HG03139 (cell line): ENCODE measurements at regions not wholly inside any gene's neighbourhood (a gene's known extent, or its start where the extent isn't known, plus 50 kb on each side); places are given as distances from the start of the nearest gene placed in this dataset.

ENCODE experiments used
- ATAC-seq: cut with Tn5 transposase; IDR thresholded peaks from one replicate; pipeline ENCODE4 v1.9.1; 2021; ENCODE audit not compliant: unreplicated experiment

GRCh38 chr3:83882701-83883100 is 1076.1 kb upstream of the CADM2 start:
- ATAC-seq, result no peak

DNA sequence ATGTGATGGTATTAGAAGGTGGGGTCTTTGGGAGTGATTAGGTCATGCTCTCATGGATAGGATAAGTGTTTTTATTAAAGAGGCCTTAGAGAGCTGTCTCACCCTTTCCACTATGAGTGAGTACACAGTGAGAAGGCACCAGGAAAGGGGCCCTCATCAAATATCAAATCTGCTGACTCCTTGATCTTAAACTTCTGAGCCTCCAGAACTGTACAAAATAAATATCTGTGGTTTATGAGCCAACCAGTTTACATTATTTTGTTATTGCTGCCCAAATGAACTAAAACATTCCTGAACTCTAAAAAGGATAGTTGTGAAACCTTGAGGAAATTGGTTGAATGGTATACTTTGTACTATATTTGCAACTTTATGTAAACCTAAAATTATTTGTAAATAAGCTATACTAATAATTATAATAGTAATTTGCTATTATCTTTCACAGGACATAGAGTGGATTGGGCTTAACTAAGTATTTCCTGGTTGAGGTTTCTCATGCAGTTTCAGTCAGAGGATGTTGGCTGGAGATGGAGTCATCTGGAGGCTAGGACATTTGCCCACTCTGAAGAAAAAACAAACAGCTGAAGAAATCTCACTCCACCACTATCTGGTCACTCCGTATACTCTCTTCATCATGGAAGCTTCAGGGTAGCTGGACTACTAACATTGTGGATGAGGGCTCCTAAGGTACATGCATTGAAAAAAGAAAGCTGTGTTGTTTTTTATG is 1068.6 kb upstream of the CADM2 start:
- ATAC-seq, result no peak

DNA sequence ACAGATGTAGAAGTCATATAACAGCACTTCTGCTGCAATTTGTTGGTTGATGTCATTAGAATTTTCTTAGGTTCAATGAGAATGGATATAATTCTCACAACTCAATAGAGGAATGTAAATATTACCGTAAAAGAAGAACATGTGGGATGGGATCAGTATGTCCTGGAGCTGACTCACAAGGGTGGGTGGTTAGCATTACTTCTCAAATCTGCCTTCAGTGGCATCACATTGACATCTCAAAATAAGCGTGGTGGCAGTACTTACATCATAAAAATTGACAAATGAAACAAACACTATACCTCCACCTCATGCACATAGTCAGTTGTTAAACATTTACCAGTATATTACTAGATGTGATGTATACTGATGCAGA is 1068.0 kb upstream of the CADM2 start:
- ATAC-seq, result no peak

DNA sequence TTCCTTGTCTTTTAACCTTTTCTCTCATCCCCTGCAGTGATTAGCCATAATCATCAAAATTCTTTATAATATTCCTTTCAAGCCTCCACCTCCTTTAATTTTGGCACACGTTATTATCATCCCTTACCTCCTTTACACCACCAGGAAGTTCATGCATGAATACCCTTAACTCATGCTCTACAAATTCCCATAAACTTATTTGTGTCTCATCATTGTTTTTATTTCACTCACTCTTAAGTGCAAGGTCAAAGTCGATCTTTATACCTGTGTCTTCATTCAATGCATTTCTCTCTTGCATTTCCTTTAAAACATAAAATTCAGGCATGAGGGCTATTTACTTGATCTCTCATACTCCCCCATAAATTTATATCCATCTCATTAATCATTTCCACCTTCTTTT is 1064.6 kb upstream of the CADM2 start:
- no peak for ATAC-seq

GRCh38 chr3:83895892-83896291 is 1062.9 kb upstream of the CADM2 start:
- ATAC-seq, result no peak

GRCh38 chr3:83902787-83903533 is 1055.8 kb upstream of the CADM2 start:
- ATAC-seq, result no peak

- no peak for ATAC-seq
Measured at GRCh38 chr3:83913381-83913780, 1045.4 kb upstream of the CADM2 start.

DNA sequence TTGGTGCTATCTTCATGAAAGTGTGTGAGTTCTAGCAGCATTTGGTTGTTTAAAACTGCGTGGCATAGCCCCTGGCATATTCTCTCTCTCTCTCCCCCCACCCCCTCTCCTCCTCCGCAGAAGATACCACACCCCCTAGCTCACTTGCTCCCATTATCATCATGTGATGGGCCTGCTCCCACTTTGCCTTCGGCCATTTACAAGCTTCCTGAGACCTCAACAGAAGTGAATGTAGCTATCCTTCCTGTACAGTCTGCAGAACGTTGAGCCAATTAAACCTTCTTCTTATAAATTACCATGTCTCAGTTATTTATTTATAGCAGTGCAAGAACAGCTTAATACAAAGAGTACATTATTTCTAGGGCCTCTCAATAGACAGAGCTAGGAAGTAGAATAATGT is 1032.5 kb upstream of the CADM2 start:
- no peak for ATAC-seq

DNA sequence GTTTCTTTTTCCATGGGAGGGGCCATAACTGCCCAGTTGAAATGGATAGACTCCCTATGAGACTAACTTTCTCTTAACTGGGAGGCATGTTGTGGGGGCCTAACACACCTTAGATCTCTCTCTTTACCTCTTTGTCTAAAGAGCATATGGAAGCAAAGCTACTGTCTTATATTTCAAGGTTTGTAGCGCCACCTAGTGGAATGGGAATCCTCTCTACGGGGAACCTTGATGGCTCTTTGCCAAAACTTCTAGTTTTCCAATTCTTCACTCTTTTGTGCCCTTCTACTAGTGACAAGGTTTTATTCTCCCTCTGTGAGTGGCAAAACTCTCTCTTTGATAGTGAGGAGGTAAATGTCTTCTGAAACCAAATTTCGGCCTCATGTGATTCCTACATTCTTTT is 1030.4 kb upstream of the CADM2 start:
- ATAC-seq, result no peak

- ATAC-seq, result no peak
Measured at GRCh38 chr3:83928903-83929302, 1029.9 kb upstream of the CADM2 start.

DNA sequence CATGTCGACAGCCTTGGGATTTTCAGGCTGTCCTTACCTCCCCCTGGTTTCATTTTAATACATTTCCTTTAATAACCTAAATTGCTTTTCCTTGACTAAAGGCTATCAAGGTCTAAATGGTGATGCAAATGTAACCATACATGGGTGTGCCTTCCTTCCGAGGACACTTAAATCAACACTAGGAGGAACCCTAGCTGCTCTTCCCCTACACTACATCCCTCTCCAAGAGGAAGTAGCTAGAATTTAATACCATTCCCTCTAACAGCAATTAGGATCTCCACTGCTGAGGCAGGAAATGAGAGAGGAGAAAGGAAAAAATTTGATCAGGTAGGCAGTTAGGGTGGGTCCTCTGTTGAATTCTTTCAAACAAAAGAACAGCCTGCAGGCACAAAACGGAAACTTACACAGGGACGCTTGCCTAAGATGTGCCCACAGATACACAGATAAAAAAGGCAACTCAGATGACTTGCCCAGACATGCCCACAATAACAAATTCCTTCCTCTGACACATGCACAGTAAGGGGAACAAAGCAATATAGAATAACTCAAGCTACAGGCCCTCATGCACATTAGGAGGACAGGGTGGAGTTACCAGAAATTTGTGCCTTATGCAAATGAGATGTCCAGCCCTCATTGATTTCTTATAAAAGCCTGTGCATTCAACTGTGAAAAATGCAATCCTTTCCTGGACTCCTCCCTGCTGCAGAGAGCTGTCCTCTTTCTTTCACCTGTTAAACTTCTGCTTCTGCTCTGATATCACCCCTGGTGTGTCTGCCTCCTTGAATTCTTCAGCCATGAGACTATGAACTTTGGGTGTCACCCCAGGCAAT is 1024.4 kb upstream of the CADM2 start:
- no peak for ATAC-seq

DNA sequence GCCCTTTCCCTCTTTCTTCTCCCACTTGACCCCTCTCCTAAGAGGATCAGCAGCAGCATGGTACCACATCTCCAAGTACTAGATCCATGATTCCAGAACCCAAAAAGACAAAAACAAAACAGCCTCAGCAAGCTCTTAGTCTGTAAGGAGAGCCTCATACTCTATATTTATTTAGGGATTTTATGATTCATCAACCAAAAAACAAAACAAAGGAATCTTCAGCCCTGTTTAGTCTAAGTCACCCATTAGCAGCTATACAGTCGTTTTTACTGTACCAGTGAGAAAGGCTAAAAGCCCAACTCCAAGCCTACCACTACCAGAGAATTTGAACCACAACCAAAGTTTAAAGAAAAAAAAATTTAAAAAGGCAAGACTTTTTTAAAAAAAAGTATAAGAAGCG is 1020.3 kb upstream of the CADM2 start:
- ATAC-seq, result no peak

DNA sequence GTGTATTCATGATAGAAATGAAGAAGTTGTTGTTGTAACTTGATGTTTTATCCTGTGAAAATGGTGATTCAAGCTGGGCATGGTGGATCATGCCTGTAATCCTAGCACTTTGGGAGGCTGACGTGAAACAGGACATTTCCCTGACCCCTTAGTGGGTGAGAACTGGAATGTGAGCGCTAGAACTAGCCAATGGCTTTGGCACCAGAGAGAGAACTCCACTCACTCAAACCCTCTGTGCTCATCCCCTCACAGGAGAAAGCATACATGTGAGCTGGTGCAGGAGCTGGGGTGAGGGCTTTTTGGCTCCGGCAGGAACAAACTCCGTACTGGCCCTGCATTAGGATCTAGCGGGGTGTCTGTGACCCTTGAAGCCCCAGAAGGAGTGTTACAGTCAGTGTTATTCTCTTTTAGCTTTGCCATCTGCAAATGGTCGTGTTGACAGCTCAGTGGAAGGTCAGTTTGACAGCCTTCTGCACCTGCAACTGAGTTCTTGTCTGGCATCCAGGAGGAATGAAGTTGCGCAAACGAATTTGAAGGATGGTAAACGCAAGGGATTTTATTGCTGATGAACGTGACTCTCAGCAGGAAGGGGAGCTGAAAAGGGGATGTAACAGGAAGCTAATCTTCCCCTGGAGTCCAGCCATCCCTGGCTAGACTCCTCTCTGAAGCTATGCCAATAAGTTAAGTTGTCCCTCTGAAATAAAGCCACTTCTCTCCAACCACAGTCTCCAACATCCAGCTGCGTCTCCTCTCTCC is 1016.6 kb upstream of the CADM2 start:
- ATAC-seq, result no peak

GRCh38 chr3:83946049-83946448 is 1012.7 kb upstream of the CADM2 start:
- ATAC-seq, result no peak

DNA sequence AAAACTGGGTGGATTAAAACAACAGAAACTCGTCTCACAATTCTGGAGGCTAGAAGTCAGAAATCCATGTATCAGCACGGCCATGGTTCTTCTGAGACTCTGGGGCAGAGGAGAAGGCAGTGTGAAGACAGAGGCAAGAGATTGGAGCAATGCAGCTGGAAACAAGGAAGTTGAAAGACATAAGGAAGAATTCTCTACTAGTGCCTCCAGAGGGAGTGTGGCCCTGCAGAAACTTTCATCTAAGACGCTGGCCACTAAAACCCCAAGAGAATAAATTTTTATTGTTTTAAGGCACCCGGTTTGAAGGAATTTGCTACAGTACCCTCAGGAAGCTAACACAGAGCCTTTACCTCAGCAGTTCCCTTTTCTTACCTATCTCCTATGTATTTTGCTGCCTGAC is 1012.2 kb upstream of the CADM2 start:
- ATAC-seq, result no peak

GRCh38 chr3:83948771-83949170 is 1010.0 kb upstream of the CADM2 start:
- no peak for ATAC-seq

- ATAC-seq, result no peak
Measured at GRCh38 chr3:83953417-83954089, 1005.2 kb upstream of the CADM2 start.

DNA sequence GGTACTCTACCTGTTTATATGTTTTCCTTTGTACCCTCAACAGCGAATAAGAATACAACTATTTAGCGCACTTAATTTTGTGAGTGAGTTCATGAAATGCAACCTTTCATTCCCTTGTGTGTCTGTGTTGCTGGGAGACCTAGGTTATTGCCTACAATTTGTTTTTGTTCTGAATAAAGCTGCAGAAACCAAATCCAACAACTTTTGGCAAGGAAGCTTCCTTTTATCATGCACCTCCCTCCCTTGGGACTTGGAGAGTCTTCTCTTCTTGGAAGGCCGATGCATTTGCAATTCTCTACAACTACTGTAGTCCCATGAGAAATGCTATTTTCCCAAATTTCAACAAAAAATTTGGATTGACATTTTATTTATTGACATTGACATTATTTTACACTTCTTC is 1002.4 kb upstream of the CADM2 start:
- no peak for ATAC-seq

DNA sequence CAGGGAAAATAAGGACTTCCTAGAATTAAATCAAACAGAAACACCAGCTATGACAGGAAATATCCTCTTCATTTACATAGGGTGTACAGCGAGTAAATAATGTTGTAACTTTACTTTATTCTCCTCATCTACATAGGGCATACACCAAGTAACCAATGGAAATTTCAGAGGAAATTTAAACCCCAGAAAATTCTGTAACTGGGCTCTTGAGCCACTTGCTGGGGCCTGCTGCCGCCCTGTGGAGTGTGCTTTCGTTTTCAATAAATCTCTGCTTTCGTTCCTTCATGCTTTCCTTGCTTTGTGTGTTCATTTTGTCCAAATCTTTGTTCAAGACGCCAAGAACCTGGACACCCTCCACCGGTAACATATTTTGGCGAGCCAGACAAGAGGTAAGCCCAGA is 990.4 kb upstream of the CADM2 start:
- ATAC-seq, result no peak

- no peak for ATAC-seq
Measured at GRCh38 chr3:83971666-83972065, 987.1 kb upstream of the CADM2 start.

GRCh38 chr3:84008623-84009022 is 950.2 kb upstream of the CADM2 start:
- ATAC-seq, result no peak
